ENCODE measurements at regions not wholly inside any gene's neighbourhood (a gene's known extent, or its start where the extent isn't known, plus 50 kb on each side); places are given as distances from the start of the nearest gene placed in this dataset.

- no peak overlapping the region for H3K4me3 ChIP-seq (ENCODE audit: low read length in 3 of 3)
- H3K9me3 ChIP-seq (ENCODE audit: control insufficient read depth in 3 of 3, low read length in 3 of 3), result peaks cover 0 to 3% (median 0%) of the 10 kb centered on the region in 3 donors
- no peak overlapping the region for H3K9ac ChIP-seq (ENCODE audit: low read depth in 1 of 3, low read length in 3 of 3)
- H3K27me3 ChIP-seq (ENCODE audit: control insufficient read depth in 3 of 3, insufficient read depth in 3 of 3, low read length in 3 of 3), result no peaks in the 10 kb centered on the region
- no peak overlapping the region for H3K27ac ChIP-seq (ENCODE audit: low read depth, low read length)
- no peaks in the 10 kb centered on the region for H3K4me1 ChIP-seq (ENCODE audit: control insufficient read depth in 3 of 3, insufficient read depth in 3 of 3, low read length in 3 of 3)
- no peaks in the 10 kb centered on the region for H3K36me3 ChIP-seq (ENCODE audit: control insufficient read depth in 3 of 3, insufficient read depth in 3 of 3, low read length in 3 of 3)
These were observed 380.1 kb upstream of the DDI1 start for GRCh38 chr11:103656382-103656781.

DNA sequence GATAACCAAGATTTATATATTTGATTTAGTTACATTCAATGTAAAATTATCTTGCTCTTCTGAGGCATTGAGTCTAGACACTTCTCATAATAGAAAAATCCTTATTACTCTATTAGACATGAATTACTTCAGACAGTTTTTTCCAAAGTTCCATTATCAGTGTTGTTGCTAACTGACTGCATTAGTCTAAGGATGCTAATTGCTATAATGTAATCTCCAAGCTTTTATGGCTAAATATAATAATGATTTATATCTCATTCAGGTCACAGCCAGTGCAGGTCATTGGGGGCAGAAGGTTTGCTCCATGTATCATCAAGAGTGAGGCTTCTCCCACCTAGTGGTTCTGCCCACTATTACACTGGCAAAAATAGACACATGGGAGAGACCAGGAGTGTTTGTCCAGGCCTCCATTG, 377.2 kb upstream of the DDI1 start:
- no peaks in the 10 kb centered on the region for H3K36me3 ChIP-seq (ENCODE audit: control insufficient read depth in 3 of 3, insufficient read depth in 3 of 3, low read length in 3 of 3)
- H3K27ac ChIP-seq (ENCODE audit: low read depth, low read length), result no peak overlapping the region
- H3K27me3 ChIP-seq (ENCODE audit: control insufficient read depth in 3 of 3, insufficient read depth in 3 of 3, low read length in 3 of 3), result no peaks in the 10 kb centered on the region
- H3K9ac ChIP-seq (ENCODE audit: low read depth in 1 of 3, low read length in 3 of 3), result no peak overlapping the region
- H3K9me3 ChIP-seq (ENCODE audit: control insufficient read depth in 3 of 3, low read length in 3 of 3), result no peaks in the 10 kb centered on the region
- H3K4me3 ChIP-seq (ENCODE audit: low read length in 3 of 3), result no peak overlapping the region
- no peaks in the 10 kb centered on the region for H3K4me1 ChIP-seq (ENCODE audit: control insufficient read depth in 3 of 3, insufficient read depth in 3 of 3, low read length in 3 of 3)

DNA sequence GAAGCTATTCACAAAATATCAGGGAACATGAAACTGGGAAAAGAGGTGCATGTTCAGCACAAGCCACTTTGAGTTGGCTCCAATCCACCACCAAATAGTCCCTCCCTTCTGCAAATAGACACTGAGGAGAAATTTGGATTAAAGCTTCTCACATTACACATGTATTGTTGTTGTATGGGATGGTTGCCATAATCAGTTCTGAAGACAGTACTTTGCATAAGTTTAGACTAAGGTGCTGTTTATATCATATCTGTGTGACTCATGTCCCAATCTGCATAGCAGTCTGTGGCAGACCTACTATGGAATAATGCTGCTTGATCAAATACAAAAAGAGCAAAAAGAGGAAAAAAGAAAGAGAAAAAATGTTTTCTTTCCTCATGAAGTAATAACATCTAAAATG, 376.7 kb upstream of the DDI1 start:
- Histone ChIP-seq H3K9me3 (ENCODE audit: control insufficient read depth in 3 of 3, low read length in 3 of 3) (no peaks in the 10 kb centered on the region), H3K4me1 (ENCODE audit: control insufficient read depth in 3 of 3, insufficient read depth in 3 of 3, low read length in 3 of 3) (no peaks in the 10 kb centered on the region)

GRCh38 chr11:103661185-103661584, 375.3 kb upstream of the DDI1 start:
- Histone ChIP-seq H3K27ac (ENCODE audit: low read depth, low read length) (no peak overlapping the region), H3K4me3 (ENCODE audit: low read length in 3 of 3) (no peak overlapping the region), H3K9ac (ENCODE audit: low read depth in 1 of 3, low read length in 3 of 3) (no peak overlapping the region), H3K4me1 (ENCODE audit: control insufficient read depth in 3 of 3, insufficient read depth in 3 of 3, low read length in 3 of 3) (no peaks in the 10 kb centered on the region), H3K36me3 (ENCODE audit: control insufficient read depth in 3 of 3, insufficient read depth in 3 of 3, low read length in 3 of 3) (no peaks in the 10 kb centered on the region), H3K27me3 (ENCODE audit: control insufficient read depth in 3 of 3, insufficient read depth in 3 of 3, low read length in 3 of 3) (no peaks in the 10 kb centered on the region), H3K9me3 (ENCODE audit: control insufficient read depth in 3 of 3, low read length in 3 of 3) (no peaks in the 10 kb centered on the region)

More for the DNA sequence above, 376.7 kb upstream of the DDI1 start:
- no peaks in the 10 kb centered on the region for H3K27me3 ChIP-seq (ENCODE audit: control insufficient read depth in 3 of 3, insufficient read depth in 3 of 3, low read length in 3 of 3)
- H3K36me3 ChIP-seq (ENCODE audit: control insufficient read depth in 3 of 3, insufficient read depth in 3 of 3, low read length in 3 of 3), result no peaks in the 10 kb centered on the region
- H3K4me3 ChIP-seq (ENCODE audit: low read length in 3 of 3), result no peak overlapping the region
- H3K27ac ChIP-seq (ENCODE audit: low read depth, low read length), result no peak overlapping the region
- H3K9ac ChIP-seq (ENCODE audit: low read depth in 1 of 3, low read length in 3 of 3), result no peak overlapping the region

GRCh38 chr11:103661991-103662390, 374.4 kb upstream of the DDI1 start:
- Histone ChIP-seq H3K9me3 (ENCODE audit: control insufficient read depth in 3 of 3, low read length in 3 of 3) (no peaks in the 10 kb centered on the region), H3K27me3 (ENCODE audit: control insufficient read depth in 3 of 3, insufficient read depth in 3 of 3, low read length in 3 of 3) (no peaks in the 10 kb centered on the region), H3K4me1 (ENCODE audit: control insufficient read depth in 3 of 3, insufficient read depth in 3 of 3, low read length in 3 of 3) (no peaks in the 10 kb centered on the region), H3K27ac (ENCODE audit: low read depth, low read length) (no peak overlapping the region), H3K4me3 (ENCODE audit: low read length in 3 of 3) (no peak overlapping the region), H3K36me3 (ENCODE audit: control insufficient read depth in 3 of 3, insufficient read depth in 3 of 3, low read length in 3 of 3) (no peaks in the 10 kb centered on the region), H3K9ac (ENCODE audit: low read depth in 1 of 3, low read length in 3 of 3) (no peak overlapping the region)

DNA sequence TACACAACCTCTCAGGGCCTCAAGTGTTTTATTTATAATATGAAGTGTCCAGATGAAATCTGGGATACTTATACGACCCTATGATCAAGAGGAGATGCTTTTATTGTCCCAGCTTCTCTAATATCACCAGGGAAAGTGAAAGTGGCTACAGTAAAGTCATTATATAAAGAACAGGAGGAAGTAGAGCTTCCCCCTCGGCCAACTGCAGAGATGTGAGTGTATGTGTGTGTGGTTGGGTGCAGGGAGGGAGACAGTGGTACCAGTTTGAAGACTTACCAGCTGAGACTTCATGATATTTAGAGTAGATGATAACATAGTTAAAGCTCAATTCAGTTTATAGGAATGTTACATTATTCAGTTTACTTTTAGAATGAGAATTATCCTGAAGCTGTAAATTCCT, 373.6 kb upstream of the DDI1 start:
- Histone ChIP-seq H3K9ac (ENCODE audit: low read depth in 1 of 3, low read length in 3 of 3) (no peak overlapping the region), H3K4me3 (ENCODE audit: low read length in 3 of 3) (no peak overlapping the region), H3K27ac (ENCODE audit: low read depth, low read length) (no peak overlapping the region), H3K36me3 (ENCODE audit: control insufficient read depth in 3 of 3, insufficient read depth in 3 of 3, low read length in 3 of 3) (no peaks in the 10 kb centered on the region), H3K4me1 (ENCODE audit: control insufficient read depth in 3 of 3, insufficient read depth in 3 of 3, low read length in 3 of 3) (no peaks in the 10 kb centered on the region), H3K27me3 (ENCODE audit: control insufficient read depth in 3 of 3, insufficient read depth in 3 of 3, low read length in 3 of 3) (no peaks in the 10 kb centered on the region), H3K9me3 (ENCODE audit: control insufficient read depth in 3 of 3, low read length in 3 of 3) (no peaks in the 10 kb centered on the region)

DNA sequence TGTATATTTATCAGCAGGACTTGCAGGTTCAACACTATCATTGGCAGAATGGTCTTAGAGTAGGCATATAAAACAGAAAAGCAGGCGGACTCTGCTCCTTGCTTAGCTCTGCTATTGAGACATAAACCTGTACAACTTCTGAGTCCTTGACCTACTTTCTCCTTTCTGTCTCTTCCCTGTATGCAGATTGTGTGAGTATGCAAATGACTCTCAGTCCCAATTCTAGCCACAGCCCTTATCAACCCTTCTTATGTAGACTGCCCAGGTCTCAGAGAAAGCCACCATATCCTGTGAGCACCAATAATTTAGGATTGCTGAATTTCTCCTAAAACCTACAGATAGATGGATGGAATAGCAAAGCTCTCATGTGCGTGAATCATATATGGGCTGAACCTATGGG, 367.6 kb upstream of the DDI1 start:
- Histone ChIP-seq H3K27ac (ENCODE audit: low read depth, low read length) (no peak overlapping the region), H3K27me3 (ENCODE audit: control insufficient read depth in 3 of 3, insufficient read depth in 3 of 3, low read length in 3 of 3) (no peaks in the 10 kb centered on the region), H3K36me3 (ENCODE audit: control insufficient read depth in 3 of 3, insufficient read depth in 3 of 3, low read length in 3 of 3) (no peaks in the 10 kb centered on the region), H3K9ac (ENCODE audit: low read depth in 1 of 3, low read length in 3 of 3) (no peak overlapping the region), H3K4me1 (ENCODE audit: control insufficient read depth in 3 of 3, insufficient read depth in 3 of 3, low read length in 3 of 3) (no peaks in the 10 kb centered on the region), H3K4me3 (ENCODE audit: low read length in 3 of 3) (no peak overlapping the region), H3K9me3 (ENCODE audit: control insufficient read depth in 3 of 3, low read length in 3 of 3) (no peaks in the 10 kb centered on the region)

DNA sequence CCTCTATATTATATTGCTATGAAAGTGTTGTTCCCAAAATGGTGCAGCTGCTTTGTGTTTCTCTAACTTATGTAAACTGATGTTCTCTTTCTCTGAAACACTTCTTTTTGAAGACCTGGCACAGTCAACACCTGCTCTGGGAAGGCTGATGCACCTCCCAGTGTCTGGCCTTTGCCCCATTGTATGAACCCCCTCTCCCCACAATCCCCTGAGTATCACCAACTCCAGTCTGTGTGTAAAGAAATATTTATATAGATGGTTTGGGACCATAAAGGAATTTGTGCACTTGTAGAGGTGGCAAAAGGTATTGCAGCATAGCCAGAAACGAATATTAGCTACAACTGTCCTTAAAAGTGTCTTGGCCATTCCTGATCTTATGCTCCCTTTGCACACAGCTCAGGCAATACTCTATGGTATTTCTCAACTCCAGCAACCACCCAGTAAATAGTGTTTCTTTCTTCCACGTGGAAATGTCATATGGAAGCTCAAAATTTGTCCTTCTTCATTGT, 365.2 kb upstream of the DDI1 start:
- Histone ChIP-seq H3K27me3 (ENCODE audit: control insufficient read depth in 3 of 3, insufficient read depth in 3 of 3, low read length in 3 of 3) (no peaks in the 10 kb centered on the region), H3K36me3 (ENCODE audit: control insufficient read depth in 3 of 3, insufficient read depth in 3 of 3, low read length in 3 of 3) (no peaks in the 10 kb centered on the region), H3K9me3 (ENCODE audit: control insufficient read depth in 3 of 3, low read length in 3 of 3) (no peaks in the 10 kb centered on the region), H3K4me3 (ENCODE audit: low read length in 3 of 3) (no peak overlapping the region), H3K27ac (ENCODE audit: low read depth, low read length) (no peak overlapping the region), H3K4me1 (ENCODE audit: control insufficient read depth in 3 of 3, insufficient read depth in 3 of 3, low read length in 3 of 3) (no peaks in the 10 kb centered on the region), H3K9ac (ENCODE audit: low read depth in 1 of 3, low read length in 3 of 3) (no peak overlapping the region)

DNA sequence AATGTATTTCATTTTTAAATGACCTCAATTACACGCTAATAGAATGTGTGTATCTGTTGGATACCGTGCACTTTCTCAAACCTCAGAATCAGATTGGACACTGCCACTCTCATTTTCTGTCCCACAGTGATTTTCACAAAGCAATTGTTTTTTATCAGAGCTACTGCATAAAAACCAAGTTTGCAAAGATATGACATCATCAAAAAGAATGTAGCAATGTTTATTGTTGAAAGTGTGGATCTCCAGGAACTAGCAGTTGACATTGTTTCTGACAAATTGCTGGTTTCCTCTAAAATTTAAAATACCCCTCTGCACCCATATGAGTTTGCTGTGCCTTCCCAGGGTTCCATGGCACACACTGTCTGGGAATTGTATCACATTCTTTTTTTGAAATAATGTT, 362.7 kb upstream of the DDI1 start:
- H3K36me3 ChIP-seq (ENCODE audit: control insufficient read depth in 3 of 3, insufficient read depth in 3 of 3, low read length in 3 of 3), result no peaks in the 10 kb centered on the region
- no peaks in the 10 kb centered on the region for H3K27me3 ChIP-seq (ENCODE audit: control insufficient read depth in 3 of 3, insufficient read depth in 3 of 3, low read length in 3 of 3)
- H3K27ac ChIP-seq (ENCODE audit: low read depth, low read length), result no peak overlapping the region
- no peak overlapping the region for H3K4me3 ChIP-seq (ENCODE audit: low read length in 3 of 3)
- H3K4me1 ChIP-seq (ENCODE audit: control insufficient read depth in 3 of 3, insufficient read depth in 3 of 3, low read length in 3 of 3), result no peaks in the 10 kb centered on the region
- H3K9ac ChIP-seq (ENCODE audit: low read depth in 1 of 3, low read length in 3 of 3), result no peak overlapping the region
- H3K9me3 ChIP-seq (ENCODE audit: control insufficient read depth in 3 of 3, low read length in 3 of 3), result no peaks in the 10 kb centered on the region

DNA sequence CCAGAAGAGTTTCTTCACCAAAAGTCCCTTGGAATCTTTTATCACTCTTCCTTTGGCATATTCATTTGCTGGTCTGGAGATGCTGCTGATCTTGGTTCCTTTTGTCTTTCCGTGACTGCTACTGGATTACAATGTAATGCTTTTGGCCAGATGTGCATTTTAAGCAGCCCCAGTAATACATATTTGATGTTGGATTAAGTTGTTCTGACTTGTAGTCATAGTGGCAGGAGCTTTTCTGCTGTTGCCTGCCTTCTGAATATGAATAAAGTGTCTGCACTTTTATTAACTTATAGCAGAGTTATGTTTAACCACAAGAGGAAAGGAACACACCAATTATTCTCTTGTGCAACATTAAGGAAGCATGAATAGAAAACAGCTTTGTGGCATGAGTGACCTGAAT, 360.0 kb upstream of the DDI1 start:
- Histone ChIP-seq H3K36me3 (ENCODE audit: control insufficient read depth in 3 of 3, insufficient read depth in 3 of 3, low read length in 3 of 3) (no peaks in the 10 kb centered on the region), H3K9ac (ENCODE audit: low read depth in 1 of 3, low read length in 3 of 3) (no peak overlapping the region), H3K9me3 (ENCODE audit: control insufficient read depth in 3 of 3, low read length in 3 of 3) (no peaks in the 10 kb centered on the region), H3K27me3 (ENCODE audit: control insufficient read depth in 3 of 3, insufficient read depth in 3 of 3, low read length in 3 of 3) (no peaks in the 10 kb centered on the region), H3K4me3 (ENCODE audit: low read length in 3 of 3) (no peak overlapping the region), H3K4me1 (ENCODE audit: control insufficient read depth in 3 of 3, insufficient read depth in 3 of 3, low read length in 3 of 3) (no peaks in the 10 kb centered on the region), H3K27ac (ENCODE audit: low read depth, low read length) (no peak overlapping the region)

- Histone ChIP-seq H3K9ac (ENCODE audit: low read depth in 1 of 3, low read length in 3 of 3) (no peak overlapping the region), H3K4me1 (ENCODE audit: control insufficient read depth in 3 of 3, insufficient read depth in 3 of 3, low read length in 3 of 3) (peaks cover 0 to 3% (median 0%) of the 10 kb centered on the region in 3 donors), H3K27me3 (ENCODE audit: control insufficient read depth in 3 of 3, insufficient read depth in 3 of 3, low read length in 3 of 3) (no peaks in the 10 kb centered on the region), H3K27ac (ENCODE audit: low read depth, low read length) (no peak overlapping the region), H3K9me3 (ENCODE audit: control insufficient read depth in 3 of 3, low read length in 3 of 3) (peaks cover 0 to 1% (median 0%) of the 10 kb centered on the region in 3 donors), H3K36me3 (ENCODE audit: control insufficient read depth in 3 of 3, insufficient read depth in 3 of 3, low read length in 3 of 3) (no peaks in the 10 kb centered on the region), H3K4me3 (ENCODE audit: low read length in 3 of 3) (no peak overlapping the region)
These were observed 355.6 kb upstream of the DDI1 start for GRCh38 chr11:103680826-103681225.

Measured in skeletal muscle tissue (tissue), 3 donors.